Progenitor cell of endocrine pancreas (in vitro differentiated cells): ENCODE measurements at regions not wholly inside any gene's neighbourhood (a gene's known extent, or its start where the extent isn't known, plus 50 kb on each side); places are given as distances from the start of the nearest gene placed in this dataset.
"Not testable (repeated sequence)": the region's sequence is repeated elsewhere in the genome, so short reads cannot be mapped to it uniquely, and the experiment has no call there.

Source experiments
- DNase-seq: peaks from one replicate; pipeline ENCODE4 v3.0.0; 2021; ENCODE audit warnings: low spot score; ENCODE audit not compliant: unreplicated experiment
- H3K27ac Mint-ChIP-seq: 2 replicates; pipeline ENCODE4 v1.8.0; 2021; ENCODE audit warnings: mild to moderate bottlenecking, moderate library complexity, mixed read lengths
- H3K27me3 Mint-ChIP-seq: 2 replicates; pipeline ENCODE4 v1.8.0; 2021; ENCODE audit warnings: mixed read lengths
- H3K36me3 Mint-ChIP-seq: 2 replicates; pipeline ENCODE4 v1.8.0; 2022; ENCODE audit warnings: mixed read lengths; ENCODE audit not compliant: insufficient read depth
- H3K4me1 Mint-ChIP-seq: 2 replicates; pipeline ENCODE4 v1.8.0; 2021; ENCODE audit warnings: low read depth, mixed read lengths
- H3K4me3 Mint-ChIP-seq: 2 replicates; pipeline ENCODE4 v1.8.0; 2021; ENCODE audit warnings: low read depth, mild to moderate bottlenecking, moderate library complexity, mixed read lengths
- H3K9me3 Mint-ChIP-seq: 2 replicates; pipeline ENCODE4 v1.8.0; 2021; ENCODE audit warnings: low read depth, mixed read lengths
- TF ChIP-seq, protein P1 (sequence below): fragments of 200-600 bp; sonication (generic); IDR thresholded peaks from one replicate; pipeline ENCODE4 v1.5.0; 2021; ENCODE audit warnings: antibody characterized with exemption, mild to moderate bottlenecking; ENCODE audit not compliant: unreplicated experiment

DNA sequence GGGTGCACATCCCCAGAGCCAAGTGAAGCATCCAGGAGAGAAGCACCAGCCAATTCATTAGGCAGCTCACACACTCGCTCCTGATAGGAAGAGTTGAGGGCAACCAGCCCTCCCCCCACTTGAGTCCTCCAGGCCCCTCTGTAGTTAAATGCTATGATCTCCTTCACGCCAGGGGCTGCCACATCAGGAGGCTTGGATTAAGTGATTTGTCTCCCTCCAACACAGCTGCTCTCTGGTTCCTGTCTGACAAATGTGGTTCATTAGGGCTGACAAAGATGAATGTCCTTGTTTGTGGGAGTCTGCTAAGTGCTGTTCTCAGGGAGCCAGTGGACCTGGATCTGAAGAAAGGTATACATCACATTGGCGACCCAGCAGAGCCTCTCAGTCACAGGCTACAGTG is 94.5 kb upstream of the WSCD1 start:
- H3K4me1 Mint-ChIP-seq: peaks cover 9% of the 10 kb centered on the region
- H3K36me3 Mint-ChIP-seq: no peaks in the 10 kb centered on the region
- no peak overlapping the region for H3K4me3 Mint-ChIP-seq
- DNase-seq: no peak
- peaks cover 3% of the 10 kb centered on the region for H3K9me3 Mint-ChIP-seq
- TF ChIP-seq, protein P1, sequence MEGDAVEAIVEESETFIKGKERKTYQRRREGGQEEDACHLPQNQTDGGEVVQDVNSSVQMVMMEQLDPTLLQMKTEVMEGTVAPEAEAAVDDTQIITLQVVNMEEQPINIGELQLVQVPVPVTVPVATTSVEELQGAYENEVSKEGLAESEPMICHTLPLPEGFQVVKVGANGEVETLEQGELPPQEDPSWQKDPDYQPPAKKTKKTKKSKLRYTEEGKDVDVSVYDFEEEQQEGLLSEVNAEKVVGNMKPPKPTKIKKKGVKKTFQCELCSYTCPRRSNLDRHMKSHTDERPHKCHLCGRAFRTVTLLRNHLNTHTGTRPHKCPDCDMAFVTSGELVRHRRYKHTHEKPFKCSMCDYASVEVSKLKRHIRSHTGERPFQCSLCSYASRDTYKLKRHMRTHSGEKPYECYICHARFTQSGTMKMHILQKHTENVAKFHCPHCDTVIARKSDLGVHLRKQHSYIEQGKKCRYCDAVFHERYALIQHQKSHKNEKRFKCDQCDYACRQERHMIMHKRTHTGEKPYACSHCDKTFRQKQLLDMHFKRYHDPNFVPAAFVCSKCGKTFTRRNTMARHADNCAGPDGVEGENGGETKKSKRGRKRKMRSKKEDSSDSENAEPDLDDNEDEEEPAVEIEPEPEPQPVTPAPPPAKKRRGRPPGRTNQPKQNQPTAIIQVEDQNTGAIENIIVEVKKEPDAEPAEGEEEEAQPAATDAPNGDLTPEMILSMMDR: no peak
- H3K27ac Mint-ChIP-seq: no peak overlapping the region
- H3K27me3 Mint-ChIP-seq: peaks cover 79% of the 10 kb centered on the region

DNA sequence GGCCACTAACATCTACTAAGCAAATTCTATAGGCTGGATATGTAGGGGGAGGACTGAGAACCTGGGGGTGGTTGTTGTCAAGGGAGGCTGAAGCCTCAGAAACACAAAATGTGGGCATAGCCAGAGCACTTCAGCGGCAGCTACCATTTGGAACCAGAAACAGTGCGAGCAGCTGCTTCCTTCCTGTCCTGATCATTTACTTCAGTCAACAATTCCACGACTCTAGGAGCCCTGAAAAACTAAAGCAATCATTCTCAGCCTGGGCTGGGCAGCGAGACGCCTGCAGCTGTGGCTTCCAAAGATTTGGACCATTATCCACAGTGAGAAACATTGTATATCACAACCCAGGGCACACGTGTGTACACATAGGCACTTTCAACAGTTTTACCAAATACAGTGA is 93.9 kb upstream of the WSCD1 start:
- Mint-ChIP-seq H3K9me3 (peaks cover 3% of the 10 kb centered on the region), H3K36me3 (no peaks in the 10 kb centered on the region), H3K27me3 (peaks cover 77% of the 10 kb centered on the region), H3K4me3 (no peak overlapping the region), H3K27ac (no peak overlapping the region), H3K4me1 (peaks cover 7% of the 10 kb centered on the region)
- TF ChIP-seq, protein P1: no peak
- DNase-seq: no peak

DNA sequence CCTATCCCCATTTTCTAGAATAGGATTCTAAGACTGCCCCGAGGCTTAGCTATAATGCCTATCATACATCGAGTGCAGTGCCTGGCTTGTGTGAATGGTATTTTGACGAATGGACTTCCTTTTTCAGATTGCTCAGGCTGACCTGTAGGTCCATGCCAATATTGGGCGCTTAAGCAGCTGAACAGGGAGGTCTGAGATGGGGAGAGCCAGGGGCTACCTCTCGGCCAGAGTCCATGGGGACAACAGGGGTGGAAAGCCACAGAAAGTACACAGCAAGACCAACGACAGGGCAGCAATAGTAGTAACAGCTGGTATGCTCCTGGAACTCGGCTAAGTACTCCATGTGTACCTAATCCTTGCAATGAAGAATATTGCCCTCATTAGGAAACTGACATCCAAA is 91.7 kb upstream of the WSCD1 start:
- TF ChIP-seq, protein P1: no peak
- no peak for DNase-seq
- Mint-ChIP-seq H3K27ac (no peak overlapping the region), H3K9me3 (no peaks in the 10 kb centered on the region), H3K27me3 (peaks cover 78% of the 10 kb centered on the region), H3K36me3 (no peaks in the 10 kb centered on the region), H3K4me3 (no peak overlapping the region), H3K4me1 (peaks cover 3% of the 10 kb centered on the region)

DNA sequence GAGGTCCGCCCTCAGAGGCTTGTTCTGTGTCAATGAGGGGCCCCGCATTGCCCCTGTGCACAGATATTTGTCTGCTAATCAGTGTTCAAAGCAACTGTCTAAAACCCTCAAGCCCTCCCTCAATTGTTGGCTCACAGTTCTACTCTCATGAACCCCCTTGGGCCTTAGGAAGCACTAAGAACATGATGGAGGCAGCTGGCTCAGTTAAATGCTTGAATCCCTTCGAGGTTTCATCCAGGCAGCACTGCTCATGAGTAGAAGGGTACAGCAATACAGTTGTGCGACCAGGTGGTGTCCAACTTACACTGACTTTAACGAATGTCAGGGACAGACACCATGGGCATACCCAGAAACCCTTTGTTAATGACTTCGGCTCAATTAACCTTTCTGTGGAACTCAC is 89.2 kb upstream of the WSCD1 start:
- Mint-ChIP-seq H3K36me3 (no peaks in the 10 kb centered on the region), H3K27me3 (peaks cover 58% of the 10 kb centered on the region), H3K9me3 (no peaks in the 10 kb centered on the region), H3K27ac (no peak overlapping the region), H3K4me1 (no peaks in the 10 kb centered on the region), H3K4me3 (no peak overlapping the region)
- TF ChIP-seq, protein P1: no peak
- no peak for DNase-seq

DNA sequence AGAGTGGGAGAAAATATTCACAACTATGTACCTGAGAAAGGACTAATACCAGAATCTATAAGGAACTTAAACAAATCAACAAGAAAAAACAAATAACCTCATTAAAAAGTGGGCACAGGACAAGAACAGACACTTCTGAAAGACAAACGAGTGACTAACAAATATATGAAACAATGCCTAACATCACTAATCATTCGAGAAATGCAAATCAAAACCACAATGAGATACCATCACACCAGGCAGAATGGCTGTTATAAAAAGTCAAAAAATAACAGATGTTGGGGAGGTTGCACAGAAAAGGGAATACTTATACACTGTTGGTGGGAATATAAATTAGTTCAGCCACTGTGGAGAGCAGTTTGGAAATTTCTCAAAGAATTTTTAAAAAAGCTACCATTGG is 83.5 kb upstream of the WSCD1 start:
- peaks cover 39% of the 10 kb centered on the region for H3K27me3 Mint-ChIP-seq
- TF ChIP-seq, protein P1: no peak
- H3K36me3 Mint-ChIP-seq: no peaks in the 10 kb centered on the region
- DNase-seq: no peak
- H3K27ac Mint-ChIP-seq: no peak overlapping the region
- no peaks in the 10 kb centered on the region for H3K9me3 Mint-ChIP-seq
- H3K4me1 Mint-ChIP-seq: no peaks in the 10 kb centered on the region
- H3K4me3 Mint-ChIP-seq: no peak overlapping the region

DNA sequence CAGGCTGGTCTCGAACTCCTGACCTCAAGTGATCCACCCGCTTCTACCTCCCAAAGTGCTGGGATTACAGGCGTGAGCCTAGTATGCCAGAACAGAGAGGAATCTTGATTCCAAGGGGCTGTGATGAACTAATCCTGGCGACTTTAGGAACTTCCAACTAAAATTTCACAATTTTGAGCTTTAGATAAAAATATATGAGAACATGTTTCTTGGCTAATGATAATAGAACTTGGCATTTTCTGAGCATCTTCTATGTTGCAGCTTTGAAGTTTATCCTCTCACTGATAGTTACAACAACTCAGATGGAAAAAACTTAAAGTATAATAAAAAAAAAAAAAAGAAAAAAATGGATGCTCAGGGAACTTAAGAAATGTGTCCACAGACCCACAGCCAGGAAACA is 69.8 kb upstream of the WSCD1 start:
- H3K9me3 Mint-ChIP-seq: no peaks in the 10 kb centered on the region
- peaks cover 34% of the 10 kb centered on the region for H3K27me3 Mint-ChIP-seq
- DNase-seq: no peak
- H3K36me3 Mint-ChIP-seq: no peaks in the 10 kb centered on the region
- no peak overlapping the region for H3K4me3 Mint-ChIP-seq
- H3K27ac Mint-ChIP-seq: no peak overlapping the region
- TF ChIP-seq, protein P1: no peak
- H3K4me1 Mint-ChIP-seq: no peaks in the 10 kb centered on the region

DNA sequence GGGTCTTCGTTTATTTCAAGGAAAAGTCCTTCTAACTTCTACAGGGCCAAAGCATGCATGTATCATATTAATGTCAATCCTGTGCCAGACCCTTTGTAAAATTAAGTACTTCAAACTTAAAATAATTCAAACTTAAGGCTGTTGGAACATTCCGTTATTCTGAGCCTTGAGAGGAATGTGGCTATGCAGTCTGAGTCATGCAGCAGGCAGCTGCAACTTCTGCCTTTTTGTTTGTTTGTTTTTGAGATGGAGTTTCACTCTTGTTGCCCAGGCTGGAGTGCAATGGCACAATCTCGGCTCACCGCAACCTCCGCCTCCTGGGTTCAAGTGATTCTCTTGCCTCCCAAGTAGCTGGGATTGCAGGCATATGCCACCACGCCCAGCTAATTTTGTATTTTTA is 67.0 kb upstream of the WSCD1 start:
- H3K27me3 Mint-ChIP-seq: peaks cover 21% of the 10 kb centered on the region
- not testable (repeated sequence) for H3K9me3 Mint-ChIP-seq, H3K27ac Mint-ChIP-seq, DNase-seq, H3K4me3 Mint-ChIP-seq, H3K36me3 Mint-ChIP-seq, H3K4me1 Mint-ChIP-seq
